Thoracic aorta (tissue), 2 donors: ENCODE measurements at regions not wholly inside any gene's neighbourhood (a gene's known extent, or its start where the extent isn't known, plus 50 kb on each side); places are given as distances from the start of the nearest gene placed in this dataset.

Experiments used
- ATAC-seq: fragments of 150-250 bp; one replicate; pipeline ENCODE4 v1.8.0; 2017; ENCODE audit warnings: low read depth; ENCODE audit not compliant: insufficient number of reproducible peaks, low FRiP score
- DNase-seq: peaks from one replicate; pipeline ENCODE4 v3.0.0-alpha.2; 2020; ENCODE audit warnings: low spot score
- H3K27ac ChIP-seq, 2 donors: fragments of 200-600 bp; sonication (generic); 1 replicate in 1 of 2; 2 replicates in 1 of 2; pipeline ENCODE4 v1.5.1; 2016; ENCODE audit warnings: mild to moderate bottlenecking in 2 of 2, moderate library complexity in 2 of 2
- H3K27me3 ChIP-seq: fragments of 200-600 bp; sonication (generic); replicated peaks from 2 replicates; pipeline ENCODE4 v1.6.0; 2016; ENCODE audit warnings: mild to moderate bottlenecking; ENCODE audit not compliant: insufficient read depth
- H3K36me3 ChIP-seq: fragments of 200-600 bp; sonication (generic); one replicate; pipeline ENCODE4 v1.5.1; 2016
- H3K4me1 ChIP-seq, 2 donors: fragments of 200-600 bp; sonication (generic); 1 replicate in 1 of 2; 2 replicates in 1 of 2; pipeline versions ENCODE4 v1.5.1 to v1.6.0; 2016; ENCODE audit warnings: low read depth in 2 of 2, mild to moderate bottlenecking in 1 of 2; ENCODE audit not compliant: control insufficient read depth in 1 of 2
- H3K4me3 ChIP-seq: fragments of 200-600 bp; sonication (generic); 2 replicates; pipeline ENCODE4 v1.5.1; 2016; ENCODE audit warnings: mild to moderate bottlenecking
- H3K9me3 ChIP-seq: fragments of 200-600 bp; sonication (generic); 2 replicates; pipeline ENCODE4 v1.5.1; 2016
- CTCF ChIP-seq: fragments of 200-600 bp; sonication (generic); IDR thresholded peaks from one replicate; pipeline ENCODE4 v1.5.1; 2019; ENCODE audit warnings: antibody characterized with exemption

DNA sequence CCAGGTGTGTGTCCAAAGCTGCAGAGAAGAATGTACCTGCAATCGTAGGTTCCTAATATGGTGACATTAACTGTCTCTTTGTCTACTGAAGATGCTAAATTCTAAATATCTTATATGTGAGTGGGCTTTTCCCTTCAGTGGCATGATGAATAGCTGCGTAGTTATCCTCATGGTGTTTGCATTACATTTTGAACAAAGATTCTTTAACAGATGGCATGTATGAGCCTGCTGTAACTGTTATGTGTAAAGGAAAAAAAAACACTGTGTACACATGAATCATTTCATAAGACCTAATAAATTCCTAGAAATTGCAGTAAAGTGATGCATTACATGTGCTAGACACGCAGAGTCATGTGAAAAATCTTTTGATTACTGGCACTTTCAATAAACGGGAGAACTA lies 288.0 kb downstream of the SH2D1A start:
- no peaks in the 10 kb centered on the region for H3K9me3 ChIP-seq
- no peak for ATAC-seq
- no peak for DNase-seq

DNA sequence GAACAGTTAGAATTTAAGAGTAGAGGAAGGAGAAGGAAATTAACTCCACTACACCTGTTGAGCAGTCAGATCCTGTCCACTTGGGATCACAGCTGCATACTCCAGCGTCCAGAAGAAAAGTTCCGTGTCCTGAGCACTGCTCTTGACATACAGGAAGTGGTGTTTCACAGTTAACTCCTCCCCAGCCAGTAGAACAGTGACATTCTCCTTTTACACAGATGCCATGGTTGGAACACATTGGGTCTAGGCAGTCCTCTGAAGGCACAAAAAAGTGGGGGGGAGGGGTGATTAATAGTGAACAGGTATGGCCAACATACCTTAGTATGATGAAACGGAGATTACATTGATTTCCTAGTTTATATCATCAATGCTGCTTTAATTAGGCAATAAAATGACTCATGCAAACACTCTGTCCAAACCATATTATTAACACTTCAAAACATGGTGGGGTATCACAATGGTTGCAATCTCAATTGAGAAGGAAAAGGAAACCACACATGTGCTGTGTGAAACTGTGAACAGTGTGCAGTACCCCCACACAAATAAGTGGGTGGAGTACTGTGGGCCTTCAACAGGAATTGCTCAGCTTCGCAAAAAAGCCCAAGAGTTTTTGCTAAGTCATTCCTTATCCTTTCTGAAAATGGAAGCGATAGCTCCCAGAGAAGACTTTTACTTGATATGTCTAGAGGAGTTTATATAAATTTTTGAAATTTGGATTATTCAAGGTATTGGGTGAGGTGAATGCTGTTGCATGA lies 295.6 kb downstream of the SH2D1A start:
- no peak for TF ChIP-seq CTCF
- no peaks in the 10 kb centered on the region for H3K9me3 ChIP-seq
- no peaks in the 10 kb centered on the region for H3K36me3 ChIP-seq
- H3K27me3 ChIP-seq = no peaks in the 10 kb centered on the region
- H3K4me1 ChIP-seq = peaks cover 0 to 5% of the 10 kb centered on the region in 2 donors
- DNase-seq = no peak
- no peak overlapping the region for H3K4me3 ChIP-seq
- H3K27ac ChIP-seq = no peak overlapping the region
- no peak for ATAC-seq

More for the DNA sequence above, 288.0 kb downstream of the SH2D1A start:
- no peak for TF ChIP-seq CTCF
- H3K4me3 ChIP-seq = no peak overlapping the region
- H3K27me3 ChIP-seq = no peaks in the 10 kb centered on the region
- no peak overlapping the region for H3K27ac ChIP-seq
- no peaks in the 10 kb centered on the region for H3K36me3 ChIP-seq
- no peaks in the 10 kb centered on the region for H3K4me1 ChIP-seq

GRCh38 chrX:124646403-124646802 lies 300.0 kb downstream of the SH2D1A start:
- no peaks in the 10 kb centered on the region for H3K36me3 ChIP-seq
- DNase-seq (no peak), ATAC-seq (peak; percentile 76)
- no peaks in the 10 kb centered on the region for H3K27me3 ChIP-seq
- TF ChIP-seq CTCF = no peak
- H3K4me1 ChIP-seq = peaks cover 0 to 5% of the 10 kb centered on the region in 2 donors
- H3K27ac ChIP-seq = no peak overlapping the region
- no peaks in the 10 kb centered on the region for H3K9me3 ChIP-seq
- H3K4me3 ChIP-seq = no peak overlapping the region

GRCh38 chrX:124651031-124651430 lies 304.7 kb downstream of the SH2D1A start:
- no peaks in the 10 kb centered on the region for H3K36me3 ChIP-seq
- H3K27me3 ChIP-seq = no peaks in the 10 kb centered on the region
- ATAC-seq (no peak), DNase-seq (no peak)
- TF ChIP-seq CTCF = no peak
- no peaks in the 10 kb centered on the region for H3K4me1 ChIP-seq
- no peaks in the 10 kb centered on the region for H3K9me3 ChIP-seq
- no peak overlapping the region for H3K27ac ChIP-seq
- H3K4me3 ChIP-seq = no peak overlapping the region

- Histone ChIP-seq H3K36me3 (no peaks in the 10 kb centered on the region), H3K4me1 (no peaks in the 10 kb centered on the region), H3K4me3 (no peak overlapping the region), H3K9me3 (no peaks in the 10 kb centered on the region), H3K27ac (no peak overlapping the region), H3K27me3 (no peaks in the 10 kb centered on the region)
- TF ChIP-seq CTCF = no peak
- no peak for ATAC-seq
- DNase-seq = no peak
Observed at GRCh38 chrX:124665621-124666400, 319.4 kb downstream of the SH2D1A start.
